GM03348 (cell line): ENCODE measurements at regions not wholly inside any gene's neighbourhood (a gene's known extent, or its start where the extent isn't known, plus 50 kb on each side); places are given as distances from the start of the nearest gene placed in this dataset.

ENCODE experiments used
- DNase-seq: peaks from one replicate; pipeline ENCODE4 v3.0.0; 2012; ENCODE audit warnings: low spot score

DNA sequence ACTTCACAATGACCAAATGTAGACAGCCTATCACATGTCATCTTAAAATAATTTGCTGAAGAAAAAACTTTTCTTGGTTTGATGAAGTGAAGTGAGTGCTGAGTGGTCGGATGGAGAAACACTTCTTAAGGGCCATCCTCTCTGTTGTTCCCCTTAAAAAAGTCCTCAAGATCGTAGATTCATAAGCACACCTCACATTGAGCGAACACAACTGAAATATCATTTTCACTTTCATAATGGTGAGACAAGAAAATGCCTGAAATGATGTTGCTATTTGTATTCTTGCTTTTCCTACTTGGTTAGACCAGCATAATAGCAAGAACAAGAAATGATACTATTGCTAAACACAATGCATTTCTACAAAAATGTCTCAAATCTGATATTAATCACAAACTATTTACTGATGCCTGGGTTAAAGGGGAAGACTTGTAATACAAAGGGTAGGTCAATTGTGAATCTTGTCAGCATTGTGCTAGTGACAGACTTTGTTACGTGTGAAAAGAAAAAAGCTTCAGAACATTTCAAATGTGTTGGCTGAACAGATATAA is 305.6 kb upstream of the NR3C2 start:
- DNase-seq: no peak

DNA sequence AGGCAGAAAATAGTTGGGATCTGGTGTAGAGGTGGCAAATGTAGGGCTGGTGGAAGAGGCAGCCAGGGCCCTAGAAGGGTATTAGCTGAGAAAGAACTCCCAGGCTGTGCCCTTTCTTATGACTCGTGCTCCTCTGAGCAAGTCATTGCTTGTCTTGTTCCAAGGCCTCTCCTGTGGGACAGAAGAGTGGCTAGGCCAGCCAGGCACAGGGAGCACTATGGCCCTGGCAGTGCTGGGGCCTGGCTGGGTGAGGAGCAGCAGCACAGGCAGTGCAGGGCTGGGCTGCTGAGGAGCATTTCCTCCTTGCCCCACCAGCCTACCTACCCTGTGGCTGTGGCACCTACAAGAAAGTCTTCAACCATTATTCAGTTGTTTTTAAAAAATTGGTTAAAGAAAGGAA is 298.5 kb upstream of the NR3C2 start:
- DNase-seq: no peak

DNA sequence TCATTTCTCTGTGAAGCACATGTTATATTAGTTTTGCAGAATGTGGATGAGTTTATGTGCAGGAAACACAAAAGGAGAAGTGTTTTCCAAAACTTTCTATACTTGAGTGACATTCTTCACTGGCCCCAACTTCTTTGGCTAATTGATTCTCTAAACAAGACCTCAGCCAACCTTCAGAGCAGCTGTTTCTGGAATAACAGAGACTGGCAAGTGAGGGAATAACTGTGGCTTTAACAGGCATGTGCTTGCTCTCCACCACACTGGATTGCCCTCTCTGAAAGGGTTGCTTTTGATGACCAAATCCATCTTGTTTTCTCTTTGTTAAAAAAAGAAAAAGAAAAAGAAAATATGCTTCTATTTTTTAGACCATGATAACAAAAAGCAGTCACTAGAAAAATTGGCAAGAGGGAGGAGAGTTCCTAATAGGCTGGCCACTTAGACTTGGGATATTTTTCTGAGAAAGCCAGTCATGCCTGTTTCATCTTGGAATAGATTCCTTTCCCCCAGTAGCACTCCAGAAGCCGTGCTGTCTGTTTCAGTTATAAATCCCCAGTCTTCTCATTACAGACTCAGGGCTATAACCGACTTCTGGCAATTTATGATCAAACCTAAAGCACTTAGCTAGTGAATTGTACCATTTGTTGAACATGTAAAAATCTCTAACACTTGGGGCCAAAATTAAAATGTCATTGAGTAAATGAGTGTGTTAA is 295.0 kb upstream of the NR3C2 start:
- no peak for DNase-seq

DNA sequence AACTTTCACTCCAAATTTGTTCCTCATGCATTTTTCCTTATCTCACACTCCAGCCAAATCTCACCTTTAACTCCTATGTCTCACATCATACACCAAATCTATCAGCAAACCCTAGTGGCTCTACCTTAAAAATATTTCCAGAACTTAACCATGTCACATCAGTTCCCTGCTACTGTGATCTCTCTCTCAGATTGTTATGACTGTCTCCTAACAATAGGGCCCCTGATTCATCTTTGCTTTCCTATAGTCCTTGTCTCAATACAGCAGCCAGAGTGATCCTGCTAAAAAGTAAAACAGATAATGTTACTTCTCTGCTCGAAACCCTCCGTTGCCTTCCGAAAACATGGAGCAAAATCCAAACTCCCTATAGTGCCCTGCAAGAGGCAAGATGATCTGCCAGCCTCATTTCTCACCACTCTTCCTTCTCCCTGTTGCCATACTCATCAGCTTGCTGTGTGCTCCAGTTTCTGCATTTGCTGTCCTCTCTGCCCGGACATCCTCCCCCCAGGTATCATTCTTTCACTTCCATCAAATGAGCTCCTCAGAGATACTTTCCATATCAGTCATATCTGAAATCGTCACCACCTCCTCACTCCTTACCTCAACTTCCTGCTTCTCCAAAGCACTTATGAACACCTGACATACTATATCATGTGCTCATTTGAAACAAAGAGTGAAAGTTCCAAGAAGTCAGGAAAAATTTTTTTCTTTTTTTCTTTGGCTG is 293.4 kb upstream of the NR3C2 start:
- DNase-seq: no peak

DNA sequence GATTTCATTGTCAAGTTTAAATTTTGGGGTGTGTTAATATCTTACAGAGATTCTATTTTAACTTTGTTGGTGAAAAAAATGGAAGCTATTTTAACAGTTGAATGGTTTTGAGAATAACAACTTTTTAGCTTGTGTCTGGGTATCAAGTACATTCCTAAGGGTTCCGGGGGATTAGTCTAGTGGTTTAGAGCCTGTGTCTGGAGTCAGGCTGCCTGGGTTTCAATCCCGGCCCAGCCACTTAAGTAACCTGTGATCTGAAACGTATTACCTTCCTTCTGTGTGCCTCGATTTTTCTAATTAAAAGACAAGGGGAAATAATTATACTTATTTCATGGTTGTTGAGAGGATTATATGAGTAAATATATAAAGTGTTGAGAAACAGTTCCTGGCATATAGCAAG is 288.6 kb upstream of the NR3C2 start:
- DNase-seq: no peak

DNA sequence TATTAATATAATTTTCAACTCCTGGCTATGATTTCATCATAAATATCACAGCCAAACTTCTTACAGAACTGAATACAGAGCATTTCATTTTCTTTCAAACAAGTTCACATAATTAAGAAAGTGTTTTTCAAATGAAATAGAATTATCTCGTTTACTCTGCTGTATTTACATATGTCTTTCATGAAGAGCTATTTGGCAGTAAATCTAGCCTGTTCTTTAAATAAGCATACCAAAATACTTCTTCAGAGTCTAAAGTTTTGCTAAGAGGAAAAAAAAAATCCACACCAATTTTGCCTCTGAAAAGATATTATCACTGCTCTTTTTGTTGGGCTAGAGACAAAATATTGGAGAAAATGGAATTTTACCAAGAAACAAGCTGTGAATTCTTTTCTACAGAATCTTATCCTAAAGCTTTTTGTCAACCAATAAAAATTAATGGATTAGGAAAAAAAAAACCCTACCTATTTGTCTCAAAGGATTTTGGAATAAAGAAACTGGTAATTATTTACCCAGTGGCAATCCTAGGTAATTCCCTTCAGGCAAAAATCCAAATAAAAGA is 287.9 kb upstream of the NR3C2 start:
- DNase-seq: no peak

DNA sequence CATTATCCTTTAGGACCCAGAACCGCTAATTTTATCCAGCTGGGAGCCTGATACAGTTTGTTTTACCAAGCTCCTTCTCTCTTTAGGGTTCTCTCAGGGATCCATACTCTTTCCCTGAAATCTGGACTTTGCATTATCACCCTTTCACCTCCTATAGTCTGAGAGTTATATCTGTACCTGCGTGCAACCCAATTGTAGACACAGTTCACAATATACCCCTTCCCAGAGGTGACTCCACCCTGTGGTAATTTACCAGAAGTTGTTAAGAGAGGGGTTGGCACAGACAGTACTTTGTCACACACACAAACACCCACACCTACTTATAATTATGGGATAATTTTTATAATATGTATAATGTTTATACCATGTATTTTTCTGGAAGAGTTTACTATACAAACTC is 275.8 kb upstream of the NR3C2 start:
- DNase-seq: no peak

DNA sequence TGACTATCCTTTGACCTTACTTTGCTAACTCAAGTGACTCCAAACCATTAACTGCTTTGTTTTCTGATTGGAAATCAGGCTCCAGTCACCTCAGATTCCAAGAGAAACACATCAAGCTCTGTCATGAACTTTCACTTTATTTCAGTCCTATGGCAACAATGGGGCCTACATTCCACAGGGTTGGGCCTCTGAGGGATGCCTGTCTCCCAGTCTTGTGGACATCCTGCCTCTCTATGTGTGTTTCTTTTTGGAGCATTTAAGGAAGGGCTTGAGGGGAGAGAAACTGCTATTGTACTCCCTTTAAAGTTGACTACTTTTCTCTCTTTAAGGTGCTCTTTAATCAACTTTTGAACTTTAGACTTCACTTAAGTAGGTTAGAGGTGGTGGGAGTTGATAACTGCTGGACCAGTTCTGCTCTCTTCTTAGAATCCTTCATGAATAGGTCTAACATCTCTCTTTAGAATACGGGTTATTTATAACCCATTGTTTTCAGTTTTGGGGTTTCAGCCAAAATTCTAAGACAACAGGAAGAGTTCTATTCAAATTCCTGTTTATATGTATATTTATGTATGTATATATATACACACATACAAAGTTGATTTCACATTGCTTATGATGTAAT is 274.3 kb upstream of the NR3C2 start:
- DNase-seq: no peak

DNA sequence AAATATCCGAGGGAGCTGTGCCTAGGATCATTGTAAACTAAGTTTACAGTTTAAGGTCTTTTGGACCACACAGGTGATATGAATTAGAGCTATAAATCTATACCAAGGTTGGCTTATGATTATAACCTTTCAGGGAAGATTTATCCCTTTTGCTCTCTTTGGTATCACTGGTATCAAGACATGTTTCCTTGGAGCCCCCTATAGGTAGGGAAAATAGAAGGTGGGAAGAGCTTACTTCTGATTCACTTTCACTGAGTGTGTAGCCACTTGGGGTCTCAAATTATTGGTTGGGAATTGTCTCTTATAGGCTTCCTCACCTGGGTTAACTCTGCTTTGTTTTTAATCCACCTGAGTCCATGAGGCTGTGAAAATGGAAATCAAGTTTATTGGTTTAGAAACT is 262.1 kb upstream of the NR3C2 start:
- no peak for DNase-seq

DNA sequence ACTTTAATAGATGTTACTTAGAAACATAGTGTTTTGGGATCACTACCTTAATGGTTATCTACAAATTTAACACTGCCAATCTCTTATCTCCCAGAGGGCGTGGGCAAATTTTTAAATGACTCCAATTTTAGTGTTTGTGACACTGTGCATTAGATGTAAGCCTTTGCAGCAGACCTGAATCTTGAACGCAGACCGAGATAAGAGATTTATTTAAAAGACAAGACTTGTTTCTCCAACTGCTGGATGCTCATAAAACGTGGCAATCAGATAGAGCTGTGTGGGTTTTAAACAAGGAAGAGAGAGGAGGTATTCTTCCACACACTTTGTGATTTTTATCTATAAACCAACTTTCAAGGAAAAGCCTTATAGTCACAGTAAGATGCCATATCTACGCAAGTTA is 252.5 kb upstream of the NR3C2 start:
- no peak for DNase-seq

DNA sequence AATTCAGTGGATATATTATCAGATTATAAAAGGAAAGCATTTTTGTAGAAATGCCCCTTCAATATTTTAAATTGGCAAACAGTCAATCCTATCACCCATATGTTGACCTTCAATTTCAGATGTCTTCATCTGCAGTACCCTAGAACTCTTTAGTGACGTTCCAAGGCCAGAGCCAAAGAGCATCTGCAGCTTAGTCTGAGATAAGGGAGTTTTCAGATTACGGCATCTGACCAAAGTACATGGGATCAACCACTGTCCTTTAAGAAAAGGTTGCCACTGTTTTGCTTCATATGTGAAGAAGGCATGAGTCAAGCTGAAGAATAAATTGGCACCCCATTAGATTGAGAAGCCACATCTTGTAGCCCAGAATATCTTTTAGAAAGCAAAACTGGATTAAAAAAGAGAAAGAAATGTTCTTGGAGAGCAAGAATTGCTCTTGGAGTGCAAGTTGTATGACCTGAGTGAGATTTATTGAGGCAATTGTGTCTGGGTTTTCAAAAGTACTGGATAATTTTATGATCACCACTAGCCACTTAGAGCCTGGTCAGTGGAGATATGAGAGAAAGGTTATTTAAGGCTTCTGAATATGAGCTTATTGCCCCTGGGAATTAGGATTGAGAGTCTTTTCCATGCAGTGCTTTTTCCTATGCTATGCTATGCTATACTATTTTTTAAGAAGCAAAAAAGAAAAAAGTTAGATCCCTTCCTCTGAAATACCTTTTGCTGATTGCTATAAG is 251.9 kb upstream of the NR3C2 start:
- no peak for DNase-seq

DNA sequence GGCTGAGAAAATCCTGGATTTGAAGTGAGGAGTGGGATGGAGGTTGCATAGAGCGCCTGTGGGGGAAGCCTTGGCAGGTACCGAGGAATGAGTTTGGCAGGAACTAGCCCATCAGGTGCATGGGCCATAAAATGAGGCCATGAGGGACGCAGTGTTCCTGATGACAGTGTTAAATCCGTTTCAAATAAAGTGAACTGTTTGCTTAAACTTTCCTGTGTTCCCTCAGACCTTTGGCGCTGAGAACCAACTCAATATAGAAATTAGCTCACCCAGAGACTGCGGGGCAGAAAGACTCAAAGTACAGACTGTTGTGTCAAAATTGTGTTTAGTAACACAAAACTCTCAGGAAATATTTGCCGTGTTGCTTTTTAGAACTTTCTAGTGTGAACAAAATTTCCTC is 250.0 kb upstream of the NR3C2 start:
- no peak for DNase-seq

DNA sequence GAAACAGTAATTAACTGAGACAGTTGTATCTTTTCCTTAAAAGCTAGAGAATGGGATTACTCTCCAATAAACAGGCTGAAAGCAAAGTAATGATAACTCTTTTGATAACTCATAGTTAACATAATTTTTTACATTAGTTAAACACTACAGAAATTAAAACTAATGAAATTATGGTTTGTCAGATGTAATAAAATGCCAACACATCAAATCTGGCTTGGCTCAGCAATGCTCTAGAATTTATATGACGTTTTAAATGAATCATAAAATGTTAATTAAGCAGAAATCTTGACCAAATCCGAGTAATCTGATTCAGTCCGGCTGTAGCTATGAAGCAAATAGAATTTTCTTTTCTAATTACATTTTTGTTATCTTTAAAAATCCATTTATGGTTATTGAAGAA is 244.2 kb upstream of the NR3C2 start:
- DNase-seq: no peak

DNA sequence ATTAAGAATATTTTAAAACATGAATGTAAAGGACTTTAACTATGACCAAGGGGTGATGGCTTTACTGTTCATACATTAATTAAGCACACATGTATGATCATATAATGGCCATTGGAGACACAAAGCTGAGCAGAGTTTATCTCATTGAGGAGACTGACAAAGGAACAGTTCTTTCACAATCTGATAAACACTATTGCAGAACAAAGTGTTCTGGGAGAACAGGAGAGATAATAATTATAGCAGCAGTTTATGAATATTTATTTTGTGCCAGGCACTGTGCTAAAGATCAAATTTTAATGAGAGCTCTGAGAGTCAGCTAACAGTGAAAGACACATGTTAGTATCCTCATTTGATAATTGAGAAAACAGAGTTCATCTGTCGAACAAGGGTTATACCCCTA is 242.4 kb upstream of the NR3C2 start:
- DNase-seq: no peak

DNA sequence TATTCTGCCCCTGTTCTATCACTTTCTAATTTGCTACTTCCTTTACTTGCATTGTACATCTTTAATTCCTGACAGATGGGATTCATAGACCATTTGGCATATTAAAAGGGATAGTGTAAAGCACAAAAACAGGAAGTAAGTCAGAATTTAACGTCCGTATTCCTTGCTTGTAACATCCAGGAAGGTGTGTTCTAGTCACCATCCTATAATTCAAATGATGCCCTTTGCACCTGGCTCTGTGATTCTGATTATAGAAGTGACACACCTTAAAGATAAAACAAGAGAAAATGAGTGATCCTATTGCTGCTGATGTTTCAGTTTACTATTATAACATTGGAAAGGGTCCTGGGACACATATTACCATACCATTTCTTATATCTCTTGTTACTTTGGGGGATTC is 238.7 kb upstream of the NR3C2 start:
- no peak for DNase-seq

DNA sequence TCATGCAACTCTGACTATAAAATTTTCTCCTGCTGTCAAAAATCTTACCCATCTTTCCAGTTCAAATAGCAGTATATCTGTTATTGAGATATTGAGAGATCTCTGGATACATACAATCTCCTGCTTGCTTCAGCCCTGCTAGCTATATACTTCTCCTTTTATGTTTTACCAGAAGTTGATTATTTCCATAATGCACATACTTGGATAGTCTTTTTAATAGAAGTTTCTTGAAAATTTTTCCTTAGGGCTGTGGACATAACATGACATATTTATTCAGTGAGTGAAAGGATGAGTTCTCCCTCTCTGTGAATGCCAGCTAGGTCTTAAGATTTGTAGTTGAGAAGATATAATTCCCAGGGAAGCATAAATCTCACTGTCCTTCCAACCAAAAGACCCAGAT is 234.1 kb upstream of the NR3C2 start:
- DNase-seq: no peak

DNA sequence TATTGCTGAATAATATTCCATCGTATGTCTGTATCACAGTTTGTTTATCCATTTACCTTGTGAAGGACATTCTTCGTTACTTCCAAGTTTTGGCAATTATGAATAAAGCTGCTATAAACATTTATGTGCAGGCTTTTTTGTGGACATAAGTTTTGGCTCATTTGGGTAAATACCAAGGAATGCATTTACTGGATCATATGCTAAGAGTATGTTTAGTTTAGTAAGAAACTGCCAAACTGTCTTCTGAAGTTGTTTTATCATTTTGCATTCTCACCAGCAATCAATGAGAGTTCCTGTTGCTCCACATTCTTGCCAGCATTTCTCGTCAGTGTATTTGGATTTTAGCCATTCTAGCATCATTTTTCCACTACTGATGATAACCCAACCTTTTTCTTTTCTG is 232.7 kb upstream of the NR3C2 start:
- no peak for DNase-seq

DNA sequence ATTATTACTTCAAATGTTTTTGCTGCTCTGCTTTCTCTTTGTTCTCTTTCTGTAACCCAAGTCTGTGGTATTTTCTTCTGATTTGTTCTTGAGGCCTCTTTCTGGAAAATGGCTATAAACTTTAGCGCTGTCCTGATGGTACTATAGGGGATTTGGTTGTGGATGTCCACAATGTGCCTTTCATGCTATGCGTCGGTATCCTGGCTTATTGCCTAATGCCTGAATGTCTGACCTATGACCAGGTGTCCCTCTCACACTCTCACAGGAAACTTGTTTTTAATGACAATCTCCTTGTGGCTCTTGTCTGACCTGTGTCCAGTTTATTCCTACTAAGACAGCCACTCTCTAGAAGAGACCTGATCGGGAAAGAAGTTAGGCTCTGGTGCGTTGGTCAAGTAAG is 222.4 kb upstream of the NR3C2 start:
- no peak for DNase-seq

DNA sequence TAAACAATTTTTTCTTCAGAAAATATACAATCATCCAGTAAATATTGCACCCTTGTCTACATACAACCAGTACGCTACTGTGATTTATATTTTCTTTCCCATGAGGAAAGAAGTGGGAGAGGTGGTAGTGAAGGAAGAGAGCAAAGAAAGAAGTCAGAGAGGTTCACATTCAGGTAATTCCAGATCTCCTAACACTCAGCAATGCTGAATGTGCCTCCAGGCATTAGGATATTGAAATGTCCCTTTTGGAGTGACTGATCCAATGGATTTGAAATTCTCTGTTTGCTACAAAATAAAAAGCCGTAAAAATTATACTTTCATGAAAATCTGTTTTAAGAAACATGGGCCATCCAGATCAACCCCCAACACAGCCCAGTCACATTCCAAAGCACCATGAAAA is 211.9 kb upstream of the NR3C2 start:
- no peak for DNase-seq

DNA sequence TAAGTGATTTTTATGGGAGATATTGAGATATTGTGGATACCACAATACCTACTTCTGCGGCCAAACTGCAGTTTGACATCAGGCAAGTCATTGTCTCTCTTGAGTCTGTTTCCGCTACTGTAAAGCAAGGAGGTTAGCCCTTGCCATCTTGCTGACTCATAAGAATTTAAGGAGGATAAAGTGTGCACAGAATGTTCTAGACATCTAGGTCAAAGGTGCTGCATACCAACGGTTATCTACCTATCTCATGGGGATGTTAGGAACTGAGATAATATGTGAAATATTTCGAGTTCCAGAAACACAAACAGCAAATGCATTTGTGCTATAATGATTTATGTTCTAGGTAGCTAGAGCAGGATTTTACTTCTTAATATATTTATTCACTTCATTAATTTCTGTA is 211.5 kb upstream of the NR3C2 start:
- no peak for DNase-seq

DNA sequence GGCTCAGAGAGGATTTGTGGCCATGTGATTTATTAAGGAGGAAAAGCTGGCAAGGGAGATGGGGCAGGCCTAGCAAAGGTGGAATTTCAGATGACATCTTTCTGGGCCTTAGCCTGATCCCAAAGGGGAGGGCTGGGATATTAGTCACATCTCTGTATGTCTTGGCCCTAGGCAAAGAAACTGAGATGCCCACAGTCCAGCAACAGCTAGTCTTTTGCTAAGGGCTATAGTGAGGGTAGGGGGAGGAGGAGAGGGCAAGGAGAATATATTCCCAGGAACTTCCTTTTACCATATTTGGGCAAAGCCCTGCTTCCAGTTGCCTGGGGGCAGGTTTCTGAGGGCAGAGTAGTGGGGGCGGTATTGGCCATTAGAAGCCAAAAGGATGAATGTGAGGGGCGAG is 209.8 kb upstream of the NR3C2 start:
- no peak for DNase-seq

DNA sequence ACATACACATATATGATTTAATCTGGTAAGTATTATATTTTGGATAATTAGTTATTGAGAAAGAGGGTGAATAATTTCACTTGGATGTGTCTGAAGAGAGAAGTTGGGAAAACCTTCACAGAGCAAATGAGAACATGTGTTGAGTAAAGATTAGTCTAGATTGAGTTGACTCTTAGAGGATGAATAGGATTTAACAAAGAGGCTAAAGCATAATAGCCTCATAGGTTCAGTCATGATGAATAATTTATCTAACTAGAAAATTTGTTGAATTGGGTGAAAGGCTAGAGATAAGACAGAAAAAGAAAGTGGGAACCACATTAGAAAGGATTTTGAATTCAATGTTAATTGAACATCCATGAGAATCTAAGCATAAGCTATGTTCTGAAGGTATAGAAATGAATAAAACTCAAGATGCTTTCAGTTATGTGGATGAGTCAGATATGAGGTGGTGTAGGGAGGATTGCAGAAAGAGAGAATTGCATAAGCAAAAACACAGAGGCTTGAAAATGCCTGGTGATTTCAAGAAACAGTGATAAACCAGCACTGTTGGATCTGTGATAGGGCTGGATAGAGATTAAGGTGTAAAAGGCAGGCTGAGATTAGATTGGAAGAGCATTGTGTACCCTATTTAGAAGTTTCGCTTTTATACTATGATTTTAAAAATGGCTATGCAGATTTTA is 207.6 kb upstream of the NR3C2 start:
- peak; percentile 38 for DNase-seq
